ENCODE measurements at regions not wholly inside any gene's neighbourhood (a gene's known extent, or its start where the extent isn't known, plus 50 kb on each side); places are given as distances from the start of the nearest gene placed in this dataset.
"Not testable (repeated sequence)": the region's sequence is repeated elsewhere in the genome, so short reads cannot be mapped to it uniquely, and the experiment has no call there.

GRCh38 chr11:95413021-95413420, 182.0 kb upstream of the SESN3 start:
- H3K27ac ChIP-seq, result no peak overlapping the region
- TF ChIP-seq, protein P1, sequence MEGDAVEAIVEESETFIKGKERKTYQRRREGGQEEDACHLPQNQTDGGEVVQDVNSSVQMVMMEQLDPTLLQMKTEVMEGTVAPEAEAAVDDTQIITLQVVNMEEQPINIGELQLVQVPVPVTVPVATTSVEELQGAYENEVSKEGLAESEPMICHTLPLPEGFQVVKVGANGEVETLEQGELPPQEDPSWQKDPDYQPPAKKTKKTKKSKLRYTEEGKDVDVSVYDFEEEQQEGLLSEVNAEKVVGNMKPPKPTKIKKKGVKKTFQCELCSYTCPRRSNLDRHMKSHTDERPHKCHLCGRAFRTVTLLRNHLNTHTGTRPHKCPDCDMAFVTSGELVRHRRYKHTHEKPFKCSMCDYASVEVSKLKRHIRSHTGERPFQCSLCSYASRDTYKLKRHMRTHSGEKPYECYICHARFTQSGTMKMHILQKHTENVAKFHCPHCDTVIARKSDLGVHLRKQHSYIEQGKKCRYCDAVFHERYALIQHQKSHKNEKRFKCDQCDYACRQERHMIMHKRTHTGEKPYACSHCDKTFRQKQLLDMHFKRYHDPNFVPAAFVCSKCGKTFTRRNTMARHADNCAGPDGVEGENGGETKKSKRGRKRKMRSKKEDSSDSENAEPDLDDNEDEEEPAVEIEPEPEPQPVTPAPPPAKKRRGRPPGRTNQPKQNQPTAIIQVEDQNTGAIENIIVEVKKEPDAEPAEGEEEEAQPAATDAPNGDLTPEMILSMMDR (conservative IDR thresholded peaks at IDR 0.05), result no peak
- TF ChIP-seq ZFX (IDR thresholded peaks at IDR 0.05), result no peak

GRCh38 chr11:95412074-95412473, 181.1 kb upstream of the SESN3 start:
- TF ChIP-seq, protein P1 (conservative IDR thresholded peaks at IDR 0.05), result no peak
- TF ChIP-seq ZFX (IDR thresholded peaks at IDR 0.05), result no peak
- no peak overlapping the region for H3K27ac ChIP-seq

DNA sequence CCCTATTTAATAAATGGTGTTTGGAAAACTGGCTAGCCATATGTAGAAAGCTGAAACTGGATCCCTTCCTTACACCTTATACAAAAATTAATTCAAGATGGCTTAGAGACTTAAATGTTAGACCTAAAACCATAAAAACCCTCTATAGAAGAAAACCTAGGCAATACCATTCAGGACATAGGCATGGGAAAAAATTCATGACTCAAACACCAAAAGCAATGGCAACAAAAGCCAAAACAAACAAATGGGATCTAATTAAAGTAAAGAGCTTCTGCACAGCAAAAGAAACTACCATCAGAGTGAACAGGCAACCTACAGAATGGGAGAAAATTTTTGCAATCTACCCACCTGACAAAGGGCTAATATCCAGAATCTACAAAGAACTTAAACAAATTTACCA, 179.7 kb upstream of the SESN3 start:
- not testable (repeated sequence) for H3K27ac ChIP-seq

DNA sequence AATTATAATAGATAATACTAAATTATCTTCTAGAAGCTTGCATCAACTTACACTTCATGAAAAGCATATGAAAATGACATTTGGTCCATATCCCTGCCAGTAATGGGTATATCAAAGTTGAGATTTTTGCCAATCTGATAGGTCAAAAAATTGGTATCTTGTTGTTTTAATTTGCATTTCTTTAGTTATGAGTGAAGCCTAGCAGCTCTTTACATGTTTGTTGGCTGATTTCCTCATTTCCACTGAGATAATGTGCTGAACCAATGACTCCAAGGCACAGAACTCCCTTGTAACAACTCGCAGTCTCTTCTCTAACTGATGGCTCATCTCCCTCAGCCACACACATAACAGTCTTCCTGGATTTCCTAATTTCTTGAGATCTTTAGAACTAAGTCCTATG, 175.3 kb upstream of the SESN3 start:
- no peak overlapping the region for H3K27ac ChIP-seq
- TF ChIP-seq, protein P1 (conservative IDR thresholded peaks at IDR 0.05), result no peak
- TF ChIP-seq ZFX (IDR thresholded peaks at IDR 0.05), result no peak

GRCh38 chr11:95404370-95404769, 173.4 kb upstream of the SESN3 start:
- no peak overlapping the region for H3K27ac ChIP-seq
- TF ChIP-seq ZFX (IDR thresholded peaks at IDR 0.05), result no peak
- TF ChIP-seq, protein P1 (conservative IDR thresholded peaks at IDR 0.05), result no peak

DNA sequence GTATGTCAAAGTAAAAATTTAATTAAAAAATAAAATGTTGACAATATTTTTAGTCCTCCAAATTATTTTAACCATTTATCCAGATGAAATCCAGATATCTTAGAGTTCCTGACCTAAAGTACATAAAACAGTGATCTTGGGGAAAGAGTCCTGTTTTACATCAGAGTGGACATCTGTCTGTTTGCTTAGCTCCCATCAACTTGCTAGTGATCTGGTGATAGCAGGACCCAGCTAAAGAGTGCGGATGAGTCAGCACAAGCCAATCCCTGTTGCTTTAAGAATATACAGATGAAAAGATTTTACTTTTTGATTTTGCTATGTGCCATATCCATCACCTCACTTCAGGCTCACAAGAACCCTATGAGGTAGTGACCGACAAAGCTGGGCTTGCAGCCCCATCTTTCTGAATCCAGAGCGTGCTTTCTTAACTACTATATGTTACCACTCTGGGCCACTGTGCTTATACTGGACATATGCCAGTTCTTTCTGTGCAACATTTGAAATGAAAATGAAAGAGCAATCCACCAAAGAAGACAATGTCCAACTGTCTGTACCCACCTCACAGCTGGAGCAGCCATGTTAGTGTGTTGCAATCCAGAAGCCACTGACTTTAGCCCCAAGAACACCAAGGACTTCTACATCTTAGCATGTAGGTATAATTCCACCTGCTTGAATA, 167.6 kb upstream of the SESN3 start:
- TF ChIP-seq, protein P1 (conservative IDR thresholded peaks at IDR 0.05), result no peak
- TF ChIP-seq ZFX (IDR thresholded peaks at IDR 0.05), result no peak
- no peak overlapping the region for H3K27ac ChIP-seq

DNA sequence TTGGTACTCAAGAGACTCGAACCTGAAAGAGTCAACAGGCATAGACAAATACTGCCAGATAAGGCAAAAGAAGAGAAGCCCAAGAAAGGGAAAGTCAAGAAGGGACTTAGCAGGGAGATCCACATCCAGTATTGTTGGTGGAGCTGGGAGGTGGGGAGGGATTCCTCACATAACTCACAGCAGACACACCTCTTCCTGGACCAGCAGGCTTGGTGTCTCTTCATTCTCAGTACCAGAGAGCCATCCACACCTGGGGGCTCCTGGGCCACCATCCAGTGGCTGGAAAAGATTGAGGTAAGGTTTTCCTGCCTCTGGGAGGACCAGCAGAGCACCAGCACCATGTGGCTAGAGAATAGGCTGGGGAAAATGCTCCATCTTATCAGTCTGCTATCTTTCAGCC, 161.6 kb upstream of the SESN3 start:
- H3K27ac ChIP-seq, result no peak overlapping the region
- TF ChIP-seq, protein P1 (conservative IDR thresholded peaks at IDR 0.05), result no peak
- TF ChIP-seq ZFX (IDR thresholded peaks at IDR 0.05), result no peak

- TF ChIP-seq ZFX (IDR thresholded peaks at IDR 0.05), result no peak
- TF ChIP-seq, protein P1 (conservative IDR thresholded peaks at IDR 0.05), result no peak
- no peak overlapping the region for H3K27ac ChIP-seq
Measured at GRCh38 chr11:95389427-95389826, 158.4 kb upstream of the SESN3 start.

Measured in C4-2B (cell line).